HG03097 (cell line): ENCODE measurements at regions not wholly inside any gene's neighbourhood (a gene's known extent, or its start where the extent isn't known, plus 50 kb on each side); places are given as distances from the start of the nearest gene placed in this dataset.

ENCODE experiments used
- ATAC-seq: cut with Tn5 transposase; IDR thresholded peaks from one replicate; pipeline ENCODE4 v1.9.1; 2021; ENCODE audit not compliant: unreplicated experiment, low FRiP score

DNA sequence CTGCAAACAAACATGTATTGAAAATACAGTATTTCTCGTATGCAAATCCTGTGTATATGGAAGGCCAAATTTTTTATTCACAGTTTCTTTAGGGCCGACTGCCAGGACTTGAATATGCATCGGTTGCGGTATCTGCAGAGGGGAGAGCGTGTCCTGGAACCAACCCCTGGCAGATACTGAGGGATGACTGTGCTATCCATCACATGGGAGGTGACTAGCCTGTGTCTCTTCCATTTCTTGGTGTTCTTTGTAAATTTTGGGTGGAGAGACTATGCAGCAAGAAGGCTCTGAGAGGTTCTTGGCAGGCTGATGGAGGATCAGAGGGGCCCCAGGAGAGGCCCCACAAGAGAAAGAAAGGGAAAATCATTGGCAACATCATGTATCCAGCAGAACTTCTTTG lies 384.3 kb downstream of the YTHDC2 start:
- ATAC-seq: no peak

- ATAC-seq: no peak
These were observed 386.6 kb downstream of the YTHDC2 start for GRCh38 chr5:113900141-113900540.

- no peak for ATAC-seq
These were observed 387.3 kb downstream of the YTHDC2 start for GRCh38 chr5:113900816-113901215.

DNA sequence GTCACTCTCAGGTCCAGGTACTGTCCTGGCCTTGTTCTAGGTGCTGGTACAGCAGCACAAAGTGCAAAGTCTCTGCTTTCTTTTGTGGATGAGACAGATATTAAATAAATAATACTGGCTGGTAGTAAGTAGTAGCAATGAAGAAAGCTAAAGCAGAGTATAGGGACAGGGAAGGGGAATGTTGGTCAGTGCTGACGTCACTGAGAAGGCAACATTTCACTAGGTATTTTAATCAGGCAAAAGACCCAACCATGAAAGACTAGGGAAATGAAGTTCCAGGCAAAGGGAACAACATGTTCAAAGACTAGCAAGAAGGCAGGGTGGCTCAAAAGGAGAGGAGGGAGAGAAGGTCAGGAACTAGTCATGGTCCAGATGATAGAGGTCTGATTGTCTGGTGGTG lies 388.2 kb downstream of the YTHDC2 start:
- no peak for ATAC-seq

DNA sequence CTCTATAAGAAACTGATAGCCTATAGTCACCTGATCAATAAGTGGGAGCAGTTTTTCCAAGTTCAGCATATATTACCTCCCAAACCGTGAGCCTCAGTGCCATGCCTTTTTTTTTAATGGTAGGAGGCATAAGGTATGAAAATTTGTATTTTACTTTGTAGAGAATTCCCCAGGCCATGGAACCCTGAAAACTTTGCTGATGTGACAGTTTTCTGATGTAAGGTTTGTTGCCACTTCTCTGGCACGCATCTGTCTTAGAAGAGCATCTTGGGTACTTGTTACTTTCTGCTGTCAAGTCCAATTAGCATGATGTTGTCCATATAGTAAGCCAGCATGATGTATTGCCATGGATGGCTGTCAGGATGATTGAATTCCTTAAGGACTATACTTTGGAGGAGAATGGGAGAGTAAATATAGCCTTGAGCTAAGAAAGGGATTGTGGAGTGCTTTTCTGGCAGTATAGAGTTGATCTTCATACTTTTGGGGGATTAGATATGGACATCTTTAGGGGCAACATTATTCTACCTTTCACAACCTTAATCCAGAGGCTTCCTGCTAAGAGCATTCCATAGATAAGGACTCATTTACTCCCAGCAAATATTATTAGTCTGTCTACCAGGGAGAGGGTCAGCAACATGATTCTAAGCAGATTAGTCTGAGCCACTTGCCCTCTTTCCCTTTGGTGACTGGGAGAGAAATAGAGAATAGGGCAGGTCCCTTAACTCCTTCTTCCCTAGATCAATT lies 389.6 kb downstream of the YTHDC2 start:
- ATAC-seq: no peak

DNA sequence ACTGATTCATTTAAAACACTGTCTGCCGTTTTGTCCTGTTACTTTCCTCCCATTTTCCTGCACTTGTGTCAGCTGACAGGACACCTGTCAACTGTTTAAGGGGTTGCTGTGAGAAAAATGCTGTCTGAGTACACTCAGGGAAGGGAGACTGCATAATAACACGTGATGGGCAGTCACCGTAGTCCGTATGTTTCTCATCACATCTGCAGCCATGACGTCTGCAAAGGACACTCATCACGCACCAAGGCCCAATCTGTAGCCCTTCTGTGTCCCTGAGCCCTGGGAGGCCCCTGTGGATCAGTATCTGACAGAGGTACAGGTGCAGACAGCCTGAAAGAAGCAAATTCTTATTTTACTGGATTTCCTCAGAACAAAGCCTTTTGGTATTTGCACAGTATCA lies 396.3 kb downstream of the YTHDC2 start:
- ATAC-seq: no peak

- no peak for ATAC-seq
These were observed 404.5 kb downstream of the YTHDC2 start for GRCh38 chr5:113917997-113918396.

DNA sequence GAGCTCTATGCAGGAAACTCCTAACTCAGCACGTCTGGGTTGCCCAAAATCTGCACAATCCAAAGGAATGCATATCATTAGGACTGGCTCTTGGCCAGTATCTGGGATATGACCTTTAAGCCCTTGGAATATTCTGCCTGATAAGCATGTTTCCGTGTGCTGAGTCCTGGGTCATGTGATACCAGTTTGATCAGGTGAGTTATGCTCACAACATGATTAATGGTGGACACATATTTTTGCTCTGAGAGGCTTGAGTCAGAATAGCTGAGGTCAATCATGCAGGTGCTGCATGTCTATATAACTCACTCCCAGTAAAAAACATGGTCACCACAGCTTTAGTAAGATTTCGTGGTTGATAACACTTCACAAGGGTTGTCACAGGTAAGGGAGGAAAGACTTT lies 408.8 kb downstream of the YTHDC2 start:
- ATAC-seq: no peak

DNA sequence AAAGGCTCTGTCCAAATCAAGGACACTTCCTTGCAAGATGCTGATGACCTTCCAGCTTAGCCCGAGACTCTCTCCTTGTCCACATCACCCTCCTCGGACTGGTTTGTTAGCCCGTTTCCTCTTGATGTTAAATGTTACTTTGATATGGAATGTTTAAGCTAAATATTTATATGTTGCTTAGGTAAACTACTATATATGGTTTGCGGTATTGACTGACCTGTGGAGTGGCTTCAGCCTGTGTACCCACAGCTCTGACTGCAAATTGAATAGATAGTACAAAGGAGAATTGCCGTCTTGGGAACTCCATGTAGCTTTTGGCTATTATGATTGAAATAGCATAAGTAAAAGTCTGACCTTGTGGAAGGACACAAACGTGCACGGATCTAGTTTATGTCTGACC lies 422.0 kb downstream of the YTHDC2 start:
- no peak for ATAC-seq

DNA sequence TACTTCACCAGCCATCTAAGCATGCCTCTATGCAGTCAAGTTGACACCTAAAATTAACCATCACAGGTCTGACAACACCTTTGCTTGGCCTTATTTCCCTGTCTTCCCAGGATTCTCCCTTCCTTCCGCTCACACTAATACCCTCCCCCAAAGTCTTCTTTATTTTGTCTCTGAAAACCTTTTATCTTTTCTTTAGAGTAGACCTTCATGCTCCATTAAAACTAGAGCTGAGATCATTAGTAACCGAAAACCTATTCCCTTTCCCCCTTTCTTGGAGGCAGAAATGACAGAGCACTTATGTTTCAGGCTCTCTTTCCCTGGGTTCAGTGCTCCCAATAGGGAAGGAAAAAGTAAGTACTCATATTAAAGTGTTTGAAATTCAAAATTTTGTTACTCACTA lies 423.8 kb downstream of the YTHDC2 start:
- no peak for ATAC-seq

- no peak for ATAC-seq
These were observed 421.9 kb upstream of the KCNN2 start for GRCh38 chr5:113939988-113940387.

- no peak for ATAC-seq
These were observed 411.7 kb upstream of the KCNN2 start for GRCh38 chr5:113950186-113950585.

DNA sequence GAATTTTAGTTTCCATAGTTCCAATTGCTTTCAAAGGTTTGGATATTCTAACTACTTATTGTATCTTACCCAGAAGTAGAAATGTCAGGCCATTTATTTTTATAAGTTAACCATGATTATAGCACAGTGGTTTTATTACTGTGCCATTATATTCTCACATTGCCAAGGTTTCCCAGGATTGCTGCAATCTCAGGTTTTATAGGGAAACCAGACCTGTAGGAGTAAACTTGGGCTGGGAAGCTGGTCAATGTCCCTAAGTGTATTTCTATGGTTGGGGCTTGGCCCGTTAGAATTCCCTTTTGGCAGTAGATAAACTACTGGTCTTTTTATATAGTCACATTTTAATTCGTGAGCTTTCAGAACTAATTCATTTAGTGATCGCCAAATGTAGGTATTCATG lies 396.6 kb upstream of the KCNN2 start:
- no peak for ATAC-seq

DNA sequence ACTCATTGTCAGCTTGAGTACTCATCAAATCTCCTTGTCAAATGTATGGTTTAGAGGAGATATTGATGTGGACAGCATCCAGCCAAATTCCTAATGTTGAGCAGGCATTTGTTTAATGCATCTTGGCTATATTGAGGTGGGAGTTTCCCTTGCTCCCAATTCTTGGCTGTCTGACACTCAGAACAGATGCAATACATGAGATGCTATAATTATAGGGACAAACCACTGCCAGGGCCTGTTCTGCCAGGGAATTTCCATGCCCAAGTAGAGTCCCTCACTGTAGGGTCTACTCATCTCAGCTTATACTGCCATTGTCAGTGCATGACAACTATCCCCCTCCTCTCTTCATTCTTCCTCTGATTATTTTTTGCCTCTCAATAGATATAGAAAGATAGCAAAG lies 392.0 kb upstream of the KCNN2 start:
- ATAC-seq: no peak

GRCh38 chr5:113971454-113971853 lies 390.4 kb upstream of the KCNN2 start:
- ATAC-seq: no peak

DNA sequence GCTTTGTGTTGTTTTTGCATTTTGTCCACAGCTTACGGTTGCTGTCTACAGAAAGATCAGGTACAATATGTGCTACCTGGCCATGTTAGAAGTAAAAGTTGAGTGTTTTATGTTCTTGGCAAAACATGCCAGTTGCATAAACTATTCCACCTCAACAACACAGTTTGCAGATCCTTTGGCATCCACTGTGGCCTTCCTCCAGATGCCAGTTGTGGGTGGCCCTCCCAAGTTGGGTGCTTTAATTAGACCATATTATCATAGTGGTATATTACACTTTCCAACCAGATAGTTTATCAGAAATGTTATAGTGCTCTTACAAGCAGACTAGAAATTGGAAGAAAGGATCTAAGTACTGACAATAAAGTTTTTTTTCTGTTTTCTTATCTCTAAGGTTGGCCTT lies 386.9 kb upstream of the KCNN2 start:
- no peak for ATAC-seq

GRCh38 chr5:113984928-113985327 lies 376.9 kb upstream of the KCNN2 start:
- ATAC-seq: no peak

DNA sequence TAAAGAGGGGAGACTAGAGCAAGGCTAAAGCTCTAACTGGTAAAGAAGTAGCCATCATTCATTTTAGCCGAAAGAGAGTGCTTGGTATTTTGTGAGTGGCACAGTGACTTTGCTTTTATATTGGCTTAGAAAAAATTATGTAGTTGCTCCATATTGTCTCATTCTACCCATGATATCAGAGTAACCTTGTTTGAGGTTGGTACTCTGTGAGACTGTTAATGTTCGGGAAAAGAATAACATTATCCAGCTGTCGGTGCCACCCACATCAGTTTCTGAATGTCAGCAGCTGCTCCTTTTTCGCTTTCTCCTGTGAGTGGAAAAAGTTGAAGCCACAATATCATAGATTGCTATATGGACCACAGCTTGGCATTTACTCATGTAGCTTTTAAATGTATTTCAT lies 376.4 kb upstream of the KCNN2 start:
- ATAC-seq: no peak

DNA sequence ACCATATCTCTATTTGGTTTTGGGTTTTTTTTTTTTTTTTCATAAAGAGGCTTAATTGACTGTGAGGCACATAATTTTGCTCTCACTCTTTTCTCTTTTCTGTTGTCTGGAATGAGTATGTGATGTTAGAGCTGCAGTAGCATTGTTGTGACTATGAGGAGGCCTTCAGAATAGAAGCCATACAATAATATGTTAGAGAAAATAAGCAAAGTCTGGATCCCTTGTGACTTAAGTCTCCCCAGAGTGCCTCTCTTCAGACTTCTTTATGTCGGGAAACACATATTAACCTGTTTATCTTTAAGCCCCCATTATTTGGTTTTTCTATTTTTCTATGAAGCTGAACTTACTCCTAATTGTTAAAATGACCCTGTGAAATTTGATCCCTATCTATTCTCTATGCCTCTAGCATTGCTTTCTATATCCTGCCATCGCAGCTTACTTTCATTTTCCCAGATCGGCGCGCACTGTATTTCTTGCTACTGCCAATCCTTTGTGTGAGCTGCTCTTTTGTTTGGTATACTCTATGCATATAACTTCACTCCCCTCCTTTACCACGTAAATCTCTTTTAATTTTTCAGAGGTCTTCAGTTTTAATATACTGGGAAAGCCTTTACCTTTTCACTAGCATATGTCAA lies 372.5 kb upstream of the KCNN2 start:
- no peak for ATAC-seq

GRCh38 chr5:113989913-113990305 lies 372.0 kb upstream of the KCNN2 start:
- no peak for ATAC-seq

DNA sequence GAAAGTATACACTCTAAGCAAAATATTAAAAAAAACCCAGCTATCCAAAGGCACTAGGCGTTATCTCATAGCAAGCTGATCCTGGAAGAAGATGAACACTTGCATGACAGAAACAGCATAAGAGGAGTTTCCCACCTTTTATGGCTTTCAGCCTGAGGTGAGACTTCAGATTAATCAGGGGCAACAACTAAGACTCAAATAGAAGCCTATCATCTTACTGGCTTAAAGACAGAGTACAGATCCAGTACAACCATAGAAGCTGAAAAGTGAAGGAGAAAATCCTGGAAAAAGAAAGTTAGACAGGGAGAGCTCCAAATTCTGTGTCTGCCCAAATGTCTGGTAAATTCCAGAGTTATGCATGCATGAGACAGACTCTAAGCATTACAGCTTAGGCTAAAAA lies 360.8 kb upstream of the KCNN2 start:
- no peak for ATAC-seq

GRCh38 chr5:114006582-114006981 lies 355.3 kb upstream of the KCNN2 start:
- no peak for ATAC-seq

DNA sequence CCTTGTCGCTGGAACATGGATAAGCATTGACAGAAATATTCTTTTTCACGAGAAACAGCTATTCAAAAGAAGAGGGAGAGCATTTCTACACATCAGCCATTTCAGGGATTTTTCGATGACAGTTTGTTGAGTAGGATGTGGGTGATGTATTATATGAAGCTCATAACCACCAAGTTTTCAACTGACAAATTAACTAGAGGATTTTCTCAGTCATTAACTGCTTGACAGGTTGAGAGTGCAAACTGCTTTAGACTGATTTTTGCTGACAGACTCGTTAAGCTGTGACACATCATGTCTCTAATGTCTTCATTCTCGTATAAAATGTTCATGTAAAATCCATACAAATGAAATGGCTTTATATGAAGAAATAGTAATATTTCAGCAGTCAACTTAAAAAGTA lies 354.2 kb upstream of the KCNN2 start:
- no peak for ATAC-seq
